Liver (tissue), 8 donors: ENCODE measurements at regions not wholly inside any gene's neighbourhood (a gene's known extent, or its start where the extent isn't known, plus 50 kb on each side); places are given as distances from the start of the nearest gene placed in this dataset.

ENCODE experiments used
- DNase-seq: peaks from one replicate; pipeline ENCODE4 v3.0.0-alpha.2; 2017; ENCODE audit warnings: low spot score
- H3K27ac ChIP-seq, 2 donors: one replicate each; pipeline ENCODE4 v1.7.0; 2013; ENCODE audit warnings: inconsistent platforms in 2 of 2, low read length in 2 of 2, control low read depth in 1 of 2, low read depth in 1 of 2, mild to moderate bottlenecking in 1 of 2
- H3K27me3 ChIP-seq, 4 donors: one replicate each; pipeline versions ENCODE4 v1.6.1 to v1.7.0; 2013; ENCODE audit warnings: low read length in 3 of 4, inconsistent platforms in 1 of 4, mild to moderate bottlenecking in 1 of 4, moderate library complexity in 1 of 4; ENCODE audit not compliant: control insufficient read depth in 4 of 4, insufficient read depth in 4 of 4
- H3K36me3 ChIP-seq, 4 donors: one replicate each; pipeline versions ENCODE4 v1.6.1 to v1.7.0; 2013; ENCODE audit warnings: low read length in 3 of 4, mild to moderate bottlenecking in 3 of 4, low read depth in 1 of 4, moderate library complexity in 1 of 4; ENCODE audit not compliant: control insufficient read depth in 4 of 4, insufficient read depth in 3 of 4
- H3K4me1 ChIP-seq, 4 donors: one replicate each; pipeline versions ENCODE4 v1.6.1 to v1.7.0; 2013; ENCODE audit warnings: low read length in 3 of 4, mild to moderate bottlenecking in 3 of 4, moderate library complexity in 1 of 4; ENCODE audit not compliant: control insufficient read depth in 4 of 4, insufficient read depth in 4 of 4
- H3K4me3 ChIP-seq, 3 donors: one replicate each; pipeline versions ENCODE4 v1.6.1 to v1.7.0; 2013; ENCODE audit warnings: low read length in 3 of 3, control low read depth in 1 of 3, low read depth in 1 of 3, mild to moderate bottlenecking in 1 of 3
- H3K9ac ChIP-seq, 2 donors: one replicate each; pipeline ENCODE4 v1.7.0; 2013; ENCODE audit warnings: low read length in 2 of 2, mild to moderate bottlenecking in 2 of 2, moderate library complexity in 2 of 2, control low read depth in 1 of 2, low read depth in 1 of 2
- H3K9me3 ChIP-seq, 4 donors: one replicate each; pipeline versions ENCODE4 v1.6.1 to v1.7.0; 2013; ENCODE audit warnings: low read length in 3 of 4; ENCODE audit not compliant: control insufficient read depth in 4 of 4
- ATF3 ChIP-seq: IDR thresholded peaks from 2 replicates; pipeline ENCODE4 v1.6.1; 2016; ENCODE audit warnings: antibody characterized with exemption
- CTCF ChIP-seq: fragments of 150-350 bp; IDR thresholded peaks from 2 replicates; pipeline ENCODE4 v1.5.1; 2017; ENCODE audit warnings: improper control_type of control experiment, low read depth, low read length; ENCODE audit not compliant: missing input control
- EGR1 ChIP-seq, 2 donors: IDR thresholded peaks; 2 replicates each; pipeline ENCODE4 v1.6.1; 2016 to 2018; ENCODE audit warnings: antibody characterized with exemption in 2 of 2, low read depth in 2 of 2
- FOXA1 ChIP-seq: IDR thresholded peaks from 2 replicates; pipeline ENCODE4 v1.6.1; 2016; ENCODE audit warnings: antibody characterized with exemption
- FOXA2 ChIP-seq: IDR thresholded peaks from 2 replicates; pipeline ENCODE4 v1.6.1; 2016; ENCODE audit warnings: antibody characterized with exemption
- GABPA ChIP-seq, 2 donors: IDR thresholded peaks in 1 of 2; conservative IDR thresholded peaks in 1 of 2; 2 replicates each; pipeline ENCODE4 v1.6.1; 2016; ENCODE audit warnings: antibody characterized with exemption in 2 of 2, mild to moderate bottlenecking in 1 of 2, moderate library complexity in 1 of 2
- HNF4A ChIP-seq, 2 donors: conservative IDR thresholded peaks; 2 replicates each; pipeline ENCODE4 v1.6.1; 2016; ENCODE audit warnings: antibody characterized with exemption in 2 of 2, mild to moderate bottlenecking in 2 of 2
- HNF4G ChIP-seq: IDR thresholded peaks from 2 replicates; pipeline ENCODE4 v1.6.1; 2016; ENCODE audit warnings: antibody characterized with exemption
- JUND ChIP-seq, 2 donors: IDR thresholded peaks; 2 replicates each; pipeline ENCODE4 v1.6.1; 2016; ENCODE audit warnings: antibody characterized with exemption in 2 of 2
- MAX ChIP-seq: IDR thresholded peaks from 2 replicates; pipeline ENCODE4 v1.6.1; 2016; ENCODE audit warnings: antibody characterized with exemption
- NR2F2 ChIP-seq: IDR thresholded peaks from 2 replicates; pipeline ENCODE4 v1.6.1; 2016; ENCODE audit warnings: antibody characterized with exemption
- RAD21 ChIP-seq, 2 donors: IDR thresholded peaks; 2 replicates each; pipeline ENCODE4 v1.6.1; 2016; ENCODE audit warnings: antibody characterized with exemption in 2 of 2, mild to moderate bottlenecking in 2 of 2
- REST ChIP-seq: IDR thresholded peaks from 2 replicates; pipeline ENCODE4 v1.6.1; 2016; ENCODE audit warnings: antibody characterized with exemption, mild to moderate bottlenecking
- RXRA ChIP-seq, 2 donors: IDR thresholded peaks; 2 replicates each; pipeline ENCODE4 v1.6.1; 2017 to 2018; ENCODE audit warnings: antibody characterized with exemption in 2 of 2, mild to moderate bottlenecking in 1 of 2
- SP1 ChIP-seq: IDR thresholded peaks from 2 replicates; pipeline ENCODE4 v1.6.1; 2018; ENCODE audit warnings: antibody characterized with exemption, mild to moderate bottlenecking
- TAF1 ChIP-seq: conservative IDR thresholded peaks from 2 replicates; pipeline ENCODE4 v1.6.1; 2016; ENCODE audit warnings: antibody characterized with exemption, mild to moderate bottlenecking
- YY1 ChIP-seq: IDR thresholded peaks from 2 replicates; pipeline ENCODE4 v1.6.1; 2016; ENCODE audit warnings: antibody characterized with exemption, mild to moderate bottlenecking
- ZBTB33 ChIP-seq: IDR thresholded peaks from 2 replicates; pipeline ENCODE4 v1.6.1; 2016; ENCODE audit warnings: antibody characterized with exemption
- WGBS: extraction: QIAGEN DNeasy Blood & Tissue Kit; methylation state at CpG from one replicate; pipeline ENCODE4 v1.1.7; 2013; 5-methylcytosine and 5-hydroxymethylcytosine counted together
- donor health status: healthy.
- donor health status: healthy.
- donor health status: healthy.
- donor health status: healthy.
- donor health status: healthy.

GRCh38 chr12:98211909-98212695 is 303.3 kb upstream of the TMPO start:
- no peaks in the 10 kb centered on the region for H3K36me3 ChIP-seq
- H3K27me3 ChIP-seq, result no peaks in the 10 kb centered on the region
- no peak for DNase-seq
- H3K4me3 ChIP-seq, result no peak overlapping the region
- H3K9me3 ChIP-seq, result peaks cover 0 to 1% (median 0%) of the 10 kb centered on the region in 4 donors
- TF ChIP-seq CTCF (no peak), SP1 (no peak), TAF1 (no peak), FOXA2 (no peak), ATF3 (no peak), NR2F2 (no peak), GABPA (IDR thresholded peaks at IDR 0.05 in 1 of 2, conservative IDR thresholded peaks at IDR 0.05 in 1 of 2) (no peak), HNF4A (conservative IDR thresholded peaks at IDR 0.05) (no peak), EGR1 (IDR thresholded peaks at IDR 0.05; ENCODE audit: low read depth in 2 of 2) (no peak), HNF4G (no peak), RXRA (IDR thresholded peaks at IDR 0.05) (no peak), JUND (IDR thresholded peaks at IDR 0.05) (no peak), REST (no peak), YY1 (no peak), ZBTB33 (no peak), FOXA1 (no peak), MAX (no peak), RAD21 (IDR thresholded peaks at IDR 0.05) (no peak)
- 78% methylated on average over 8 of the region's 8 CpGs for WGBS
- H3K4me1 ChIP-seq, result no peaks in the 10 kb centered on the region
- no peak overlapping the region for H3K27ac ChIP-seq
- H3K9ac ChIP-seq, result no peak overlapping the region
